HG02973 (cell line): ENCODE measurements at regions not wholly inside any gene's neighbourhood (a gene's known extent, or its start where the extent isn't known, plus 50 kb on each side); places are given as distances from the start of the nearest gene placed in this dataset.
A peak's percentile ranks its signal among the peaks of the same experiment; 100 is the strongest.

Experiments
- ATAC-seq: cut with Tn5 transposase; IDR thresholded peaks from one replicate; pipeline ENCODE4 v1.9.1; 2021; ENCODE audit warnings: moderate library complexity; ENCODE audit not compliant: unreplicated experiment

DNA sequence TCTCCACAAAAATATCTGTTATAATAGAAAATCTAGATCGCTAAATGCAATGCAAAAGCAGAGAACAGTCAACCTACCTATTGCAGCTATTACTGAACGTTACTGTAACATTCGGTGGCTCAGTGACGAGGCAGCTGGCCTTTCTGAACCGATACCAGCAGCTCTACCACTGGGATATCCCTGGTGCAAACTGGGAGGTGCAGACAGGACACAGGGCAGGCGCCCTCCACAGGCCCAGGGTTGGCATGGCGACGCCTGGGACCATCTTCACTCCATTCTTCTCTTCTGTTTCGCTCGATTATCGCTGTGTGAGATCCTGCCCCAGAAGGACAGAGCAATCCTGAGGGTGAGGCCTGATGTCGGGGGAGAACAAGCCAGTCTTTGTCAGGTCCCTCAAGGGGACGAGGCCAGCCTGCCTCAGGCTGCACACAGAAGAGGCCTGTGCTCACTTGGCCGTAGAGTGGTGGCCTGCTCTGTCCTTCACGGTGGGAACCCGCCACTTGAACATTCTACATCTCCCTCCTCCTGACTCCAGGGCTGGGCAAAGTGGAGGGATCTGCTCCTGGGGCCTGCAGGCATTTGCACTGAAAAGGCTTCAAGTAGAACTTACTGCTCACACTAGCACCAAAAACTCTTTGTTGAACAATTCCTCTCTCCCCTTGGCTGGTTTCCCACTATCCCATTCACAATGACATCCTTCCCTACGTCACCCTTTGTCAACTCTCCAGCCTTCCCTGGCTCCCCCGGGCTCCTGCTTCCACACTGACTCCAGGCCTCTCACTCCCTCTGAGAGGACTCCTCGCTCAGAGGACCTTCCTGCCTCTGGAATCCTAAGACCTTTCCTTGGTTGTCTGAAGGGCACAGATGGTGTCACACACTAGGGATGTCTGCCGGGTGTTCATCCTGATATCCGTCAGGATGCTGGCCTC lies 49.7 kb downstream of the CYRIA start:
- no peak for ATAC-seq

GRCh38 chr2:16615246-16615645 lies 50.4 kb downstream of the CYRIA start:
- no peak for ATAC-seq

- ATAC-seq, result no peak
These were observed 51.2 kb downstream of the CYRIA start for GRCh38 chr2:16614314-16614860.

DNA sequence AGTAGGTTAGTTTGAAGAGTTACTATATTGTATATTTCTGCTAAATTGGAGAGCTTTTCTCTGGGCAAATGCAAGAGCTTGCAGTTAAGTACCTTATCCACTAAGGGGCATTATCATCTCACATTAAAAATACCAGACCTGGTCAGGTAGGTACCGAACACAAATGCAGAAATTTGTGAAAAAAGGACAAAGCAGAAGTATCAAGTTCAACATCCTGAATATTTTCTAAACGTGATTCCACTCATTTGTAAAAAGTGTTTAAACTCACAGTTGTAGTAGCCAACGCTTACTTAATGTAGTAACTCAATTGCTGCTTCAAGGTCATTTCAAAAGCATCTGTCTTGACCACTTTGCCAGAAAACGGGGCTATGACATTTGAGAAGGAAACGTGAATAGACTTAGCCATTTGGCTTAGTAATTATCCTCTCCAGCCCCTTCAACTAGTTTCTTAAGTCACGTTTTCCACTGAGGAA lies 52.1 kb downstream of the CYRIA start:
- no peak for ATAC-seq

DNA sequence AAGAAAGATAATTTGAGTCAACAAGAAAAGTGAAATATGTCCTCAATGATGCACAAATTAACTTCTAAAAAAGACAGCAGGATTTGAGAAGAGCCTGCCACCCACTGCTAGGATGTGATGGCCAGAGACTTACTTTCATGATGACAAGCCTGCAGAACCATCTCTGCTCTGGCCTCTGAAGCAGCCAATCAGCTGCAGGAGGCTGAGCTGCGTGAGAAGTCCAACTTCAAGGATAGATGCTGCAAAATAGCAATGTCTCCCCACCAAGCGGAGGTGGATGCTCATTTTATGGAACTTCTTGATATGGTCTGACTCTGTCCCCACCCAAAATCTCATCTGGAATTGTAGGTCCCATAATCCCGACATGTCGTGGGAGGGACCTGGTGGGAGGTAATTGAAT lies 53.1 kb downstream of the CYRIA start:
- no peak for ATAC-seq

DNA sequence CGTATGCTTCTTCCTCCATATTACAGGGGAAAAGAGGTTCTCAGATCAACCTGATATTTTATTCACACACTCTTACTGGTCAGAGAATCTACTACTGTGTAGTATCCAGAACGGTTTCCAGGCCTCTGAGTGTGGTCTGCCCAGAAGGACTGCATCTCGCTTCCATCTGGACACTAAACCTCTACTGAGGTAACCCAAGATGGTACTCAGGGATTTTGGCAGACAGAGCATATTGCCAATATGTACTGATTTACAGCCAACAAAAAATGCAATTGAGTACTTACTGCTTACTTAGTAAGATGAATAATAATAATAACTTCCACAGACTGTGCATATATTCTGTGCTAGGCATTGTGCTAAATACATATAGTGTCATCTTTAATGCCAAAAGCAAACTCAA lies 55.8 kb downstream of the CYRIA start:
- no peak for ATAC-seq

DNA sequence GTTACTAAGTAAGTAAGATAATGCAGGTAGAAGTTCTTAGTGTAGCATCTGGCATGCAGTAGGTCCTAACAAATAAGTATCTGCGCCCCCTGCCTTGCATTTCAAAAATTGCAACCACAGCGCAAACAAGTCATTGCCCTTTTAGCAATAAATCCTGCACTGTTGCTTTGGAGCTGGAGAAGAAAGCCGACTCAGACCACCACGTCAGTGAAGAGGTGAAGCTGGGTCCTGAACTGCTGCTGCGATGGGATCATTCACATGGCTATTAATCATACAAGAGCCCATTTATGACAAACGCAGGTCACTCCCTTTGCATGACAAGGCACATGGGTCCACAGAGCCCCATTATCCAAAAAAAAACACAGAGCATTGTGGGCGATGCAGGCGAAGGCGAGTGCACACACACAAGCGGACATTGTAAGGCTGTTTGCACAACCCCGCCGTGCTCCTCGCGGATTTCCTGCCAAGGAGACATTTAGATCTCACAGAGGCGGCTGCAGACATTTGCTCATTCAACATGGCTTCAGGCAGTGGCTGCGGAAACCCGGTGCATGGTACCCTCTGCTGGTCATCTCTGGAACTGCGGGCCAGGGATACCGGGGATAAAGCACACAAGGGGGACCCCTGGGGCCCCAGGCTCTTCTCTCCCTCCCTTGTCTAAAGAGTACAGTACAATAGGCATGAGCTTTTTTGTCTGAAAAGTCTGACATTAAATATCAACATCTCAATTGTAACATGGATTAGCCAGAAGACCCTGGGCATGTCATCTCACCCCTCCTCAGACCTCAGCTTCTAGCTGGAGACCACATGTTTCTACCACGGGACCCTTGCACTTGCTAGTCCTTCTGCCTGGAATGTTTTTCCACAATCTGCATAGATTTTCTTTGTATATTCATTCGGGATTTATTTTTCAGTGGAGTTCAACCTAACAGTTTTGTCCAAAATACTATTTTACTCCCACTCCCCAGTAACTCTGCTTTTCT lies 56.7 kb downstream of the CYRIA start:
- peak; percentile 90 for ATAC-seq

DNA sequence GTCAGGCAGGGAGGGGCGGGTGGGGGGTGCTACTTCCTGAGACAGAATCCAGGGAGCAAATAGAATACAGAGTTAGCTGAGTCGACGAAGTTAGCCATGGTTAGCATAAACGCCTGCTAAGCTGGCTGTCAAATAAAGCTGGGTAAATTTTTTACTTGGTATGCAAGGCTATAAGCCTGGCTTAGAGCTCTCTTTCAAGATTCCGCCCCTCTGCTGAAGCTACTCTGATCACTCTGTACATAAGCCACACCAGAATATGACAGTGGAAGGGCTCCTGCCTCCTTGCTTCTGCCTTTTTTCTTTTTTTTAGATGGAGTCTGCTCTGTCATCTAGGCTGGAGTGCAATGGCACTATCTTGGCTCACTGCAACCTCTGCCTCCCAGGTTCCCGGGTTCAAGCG lies 58.3 kb downstream of the CYRIA start:
- no peak for ATAC-seq

DNA sequence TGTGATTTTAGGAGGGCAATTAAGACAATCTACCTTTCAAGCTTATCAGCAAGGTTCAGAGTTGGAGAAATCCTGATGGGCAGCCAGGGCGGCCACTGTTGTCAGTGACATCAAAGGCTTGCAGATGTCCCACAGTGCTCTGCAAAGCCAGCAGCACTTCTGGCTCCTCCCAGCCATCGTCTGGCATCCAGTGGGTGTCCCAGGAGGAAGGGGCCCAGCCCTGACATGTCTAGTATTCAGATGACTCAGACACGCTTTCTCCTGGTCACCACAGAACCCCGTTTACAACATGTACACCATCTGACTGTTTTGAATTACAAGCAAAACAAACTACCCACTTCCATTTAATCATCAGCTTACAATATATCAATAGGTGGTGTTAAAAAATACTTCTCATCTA lies 61.4 kb downstream of the CYRIA start:
- ATAC-seq, result no peak

GRCh38 chr2:16591370-16591933 lies 74.2 kb downstream of the CYRIA start:
- no peak for ATAC-seq

GRCh38 chr2:16589465-16589864 lies 76.2 kb downstream of the CYRIA start:
- ATAC-seq, result no peak

DNA sequence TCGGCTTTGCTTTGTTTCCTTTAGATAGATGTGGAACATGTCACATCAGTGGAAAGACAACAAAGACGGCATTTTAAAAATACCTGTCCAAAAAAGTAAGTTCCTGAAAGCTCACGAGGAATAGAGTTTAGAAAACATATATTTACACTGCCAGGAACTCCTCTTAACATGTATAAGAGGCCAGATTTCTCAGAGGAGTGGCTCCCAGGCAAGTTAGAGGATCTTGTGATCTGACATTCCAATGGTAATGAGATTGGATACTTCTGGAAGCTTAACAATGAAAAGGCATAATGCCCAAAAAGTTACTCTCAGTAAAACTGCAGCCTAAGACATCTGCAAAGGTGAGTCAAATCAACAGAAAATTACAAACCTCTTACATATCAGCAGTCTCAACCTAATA lies 77.1 kb downstream of the CYRIA start:
- ATAC-seq, result no peak

DNA sequence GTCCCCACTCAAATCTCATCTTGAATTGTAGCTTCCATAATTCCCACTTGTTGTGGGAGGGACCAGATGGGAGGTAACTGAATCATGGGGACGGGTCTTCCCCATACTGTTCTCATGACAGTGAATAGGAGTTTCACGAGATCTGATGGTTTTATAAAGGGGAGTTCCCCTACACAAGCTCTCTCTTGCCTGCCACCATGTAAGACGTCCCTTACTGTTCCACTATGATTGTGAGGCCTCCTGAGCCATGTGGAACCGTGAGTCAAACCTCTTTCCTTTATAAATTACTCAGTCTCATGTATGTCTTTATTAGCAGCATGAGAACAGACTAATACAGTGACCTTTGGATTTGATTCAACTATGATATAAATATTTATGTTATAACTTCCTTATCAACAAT lies 78.0 kb downstream of the CYRIA start:
- ATAC-seq, result no peak

DNA sequence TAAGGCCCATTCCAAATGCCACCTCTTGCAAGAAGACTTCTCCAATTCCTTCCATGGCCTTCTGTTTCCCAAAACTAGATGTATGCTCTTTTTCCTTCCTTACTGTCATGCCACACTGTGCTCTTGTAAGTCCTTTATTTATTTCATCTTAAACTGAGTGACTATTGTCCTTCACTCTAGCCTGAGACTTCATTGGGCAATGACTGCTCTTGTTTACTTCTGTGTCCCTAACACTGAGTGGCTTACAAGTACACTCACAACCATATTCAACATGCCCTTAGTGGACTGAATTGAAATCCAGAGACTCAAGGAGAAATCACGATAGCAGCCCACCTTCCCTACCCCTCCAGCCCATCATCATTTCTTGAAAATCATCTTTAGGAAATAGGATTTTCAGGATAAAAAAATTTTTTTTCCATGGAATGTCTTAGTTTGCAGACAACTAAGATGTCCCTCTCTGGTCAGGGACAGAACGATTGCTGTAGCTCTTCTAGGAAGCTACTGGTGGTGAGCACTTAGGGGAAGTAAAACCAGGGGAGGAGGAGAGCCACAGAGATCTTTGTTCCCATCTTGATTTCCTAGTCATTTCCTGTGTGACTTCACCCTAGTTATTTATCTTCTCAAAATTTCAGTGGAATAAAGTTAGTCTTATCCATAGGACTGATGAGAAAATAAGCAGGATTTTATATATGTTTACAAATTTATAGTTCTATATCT lies 80.7 kb downstream of the CYRIA start:
- no peak for ATAC-seq

DNA sequence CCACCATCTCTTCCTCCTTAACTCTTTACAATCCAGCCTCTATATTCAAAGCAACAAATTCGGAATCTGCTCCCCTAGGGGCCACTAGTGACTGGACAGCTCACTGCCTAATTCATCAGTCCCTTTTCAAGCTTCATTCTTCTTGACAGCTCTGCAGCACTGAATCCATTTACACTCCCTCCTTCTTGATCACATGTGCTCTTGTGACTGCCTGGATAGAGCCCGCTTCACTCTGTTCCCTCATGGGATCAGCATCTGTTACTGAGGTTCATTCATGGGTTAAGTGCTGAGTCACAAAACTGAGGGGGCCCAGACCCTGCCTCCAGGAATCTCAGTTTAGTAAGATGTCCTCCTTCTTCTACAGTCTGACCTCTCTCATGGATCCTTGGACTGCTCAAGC lies 81.5 kb downstream of the CYRIA start:
- no peak for ATAC-seq

DNA sequence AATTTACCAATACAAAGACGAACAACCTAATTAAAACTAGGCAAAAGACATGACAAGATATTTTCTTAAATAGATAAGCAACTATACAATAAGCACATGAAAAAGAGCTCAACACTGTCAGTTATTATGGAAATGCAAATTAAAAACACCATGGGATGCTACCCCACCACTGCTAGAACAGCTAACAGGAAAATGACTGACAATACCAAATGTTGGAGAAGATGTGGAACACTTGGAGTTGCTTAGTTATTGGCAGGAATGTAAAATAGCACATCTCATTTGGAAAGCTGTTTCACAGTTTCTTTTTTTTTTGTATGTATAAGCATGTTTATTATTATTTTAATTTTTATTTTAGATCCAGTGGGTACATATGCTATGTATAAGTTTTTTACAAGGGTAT lies 84.4 kb downstream of the CYRIA start:
- ATAC-seq, result no peak

DNA sequence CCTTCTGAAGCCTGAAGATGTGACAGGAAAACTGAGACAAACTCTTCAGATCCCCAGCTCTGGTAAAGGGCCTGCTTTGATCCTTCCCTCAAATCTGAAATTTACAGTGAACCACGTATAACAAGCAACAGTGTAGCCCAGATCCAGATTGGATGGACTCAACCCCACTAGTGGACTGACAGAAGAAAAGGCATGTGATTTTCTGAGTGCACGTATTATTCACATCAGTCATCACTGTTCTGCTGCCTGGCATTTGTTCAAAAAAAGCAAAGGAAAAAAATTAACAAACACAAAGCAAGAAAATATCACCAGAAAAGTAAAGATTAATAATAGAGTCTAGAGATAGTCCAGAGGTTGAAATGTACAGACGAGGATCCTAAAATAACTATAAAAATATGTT lies 87.6 kb downstream of the CYRIA start:
- ATAC-seq, result no peak

- ATAC-seq, result no peak
These were observed 95.1 kb downstream of the CYRIA start for GRCh38 chr2:16570516-16570915.

- no peak for ATAC-seq
These were observed 96.4 kb downstream of the CYRIA start for GRCh38 chr2:16568998-16569784.

- no peak for ATAC-seq
These were observed 98.9 kb downstream of the CYRIA start for GRCh38 chr2:16566701-16567100.
